GM23338 (cell line): ENCODE measurements at regions not wholly inside any gene's neighbourhood (a gene's known extent, or its start where the extent isn't known, plus 50 kb on each side); places are given as distances from the start of the nearest gene placed in this dataset.

Experiments
- ATAC-seq: fragments of 200-7000 bp; cut with Tn5 transposase; 3 replicates; pipeline ENCODE4 v1.9.1; 2020
- DNase-seq: peaks from one replicate; pipeline ENCODE4 v3.0.0-alpha.2; 2015; ENCODE audit warnings: low spot score
- H2AFZ ChIP-seq: fragments of 200-600 bp; sonication (generic); 2 replicates; pipeline ENCODE4 v1.8.0; 2016; ENCODE audit warnings: antibody characterized with exemption, mild to moderate bottlenecking, moderate library complexity
- H3F3A ChIP-seq: fragments of 200-600 bp; sonication (generic); replicated peaks from 2 replicates; pipeline ENCODE4 v1.8.0; 2017; ENCODE audit warnings: antibody characterized with exemption, mixed run types, low read depth
- H3K27ac ChIP-seq: fragments of 200-600 bp; sonication (generic); 2 replicates; pipeline ENCODE4 v1.6.1; 2016; ENCODE audit warnings: low read depth
- H3K27me3 ChIP-seq: fragments of 200-600 bp; sonication (generic); 2 replicates; pipeline ENCODE4 v1.8.0; 2016; ENCODE audit warnings: mild to moderate bottlenecking, mixed run types, moderate library complexity; ENCODE audit not compliant: insufficient read depth
- H3K36me3 ChIP-seq: fragments of 200-600 bp; sonication (generic); 2 replicates; pipeline ENCODE4 v1.8.0; 2016; ENCODE audit warnings: mild to moderate bottlenecking; ENCODE audit not compliant: insufficient read depth
- H3K4me1 ChIP-seq: fragments of 200-600 bp; sonication (generic); 2 replicates; pipeline ENCODE4 v1.8.0; 2016; ENCODE audit warnings: mild to moderate bottlenecking, moderate library complexity; ENCODE audit not compliant: insufficient read depth
- H3K4me2 ChIP-seq: fragments of 200-600 bp; sonication (generic); 2 replicates; pipeline ENCODE4 v1.7.1; 2017; ENCODE audit warnings: mixed run types
- H3K4me3 ChIP-seq: fragments of 200-600 bp; sonication (generic); 2 replicates; pipeline ENCODE4 v1.6.1; 2016; ENCODE audit warnings: mixed run types
- H3K79me2 ChIP-seq: fragments of 200-600 bp; sonication (generic); replicated peaks from 2 replicates; pipeline ENCODE4 v1.8.0; 2017; ENCODE audit warnings: mild to moderate bottlenecking; ENCODE audit not compliant: insufficient read depth
- H3K9me2 ChIP-seq: fragments of 200-600 bp; sonication (generic); 2 replicates; pipeline ENCODE4 v1.8.0; 2017; ENCODE audit not compliant: insufficient read depth
- H4K20me1 ChIP-seq: fragments of 200-600 bp; sonication (generic); replicated peaks from 2 replicates; pipeline ENCODE4 v1.8.0; 2017; ENCODE audit warnings: mild to moderate bottlenecking; ENCODE audit not compliant: insufficient read depth
- H3K27ac Mint-ChIP-seq: 2 replicates; pipeline ENCODE4 v1.8.0; 2020; ENCODE audit warnings: inconsistent platforms, mild to moderate bottlenecking, moderate library complexity, mixed read lengths
- H3K27me3 Mint-ChIP-seq: 3 replicates; pipeline ENCODE4 v1.8.0; 2022; ENCODE audit warnings: low read depth, mild to moderate bottlenecking, moderate library complexity, mixed read lengths, inconsistent platforms; ENCODE audit not compliant: insufficient read depth, poor library complexity
- H3K36me3 Mint-ChIP-seq: 3 replicates; pipeline ENCODE4 v1.8.0; 2021; ENCODE audit warnings: low read depth, mild to moderate bottlenecking, inconsistent platforms, moderate library complexity, mixed read lengths
- H3K4me1 Mint-ChIP-seq: 3 replicates; pipeline ENCODE4 v1.8.0; 2020; ENCODE audit warnings: mild to moderate bottlenecking, inconsistent platforms, mixed read lengths
- H3K4me3 Mint-ChIP-seq: 3 replicates; pipeline ENCODE4 v1.8.0; 2021; ENCODE audit warnings: moderate library complexity, mild to moderate bottlenecking, inconsistent platforms, mixed read lengths
- H3K9me3 Mint-ChIP-seq: 3 replicates; pipeline ENCODE4 v1.8.0; 2020; ENCODE audit warnings: moderate library complexity, mild to moderate bottlenecking, inconsistent platforms, mixed read lengths
- CREB1 ChIP-seq: fragments of 250-450 bp; sonication (Bioruptor Pico); IDR thresholded peaks from 2 replicates; pipeline ENCODE4 v1.5.0; 2020; ENCODE audit warnings: low read depth, mild to moderate bottlenecking, moderate library complexity
- EZH2 ChIP-seq: fragments of 200-600 bp; sonication (generic); IDR thresholded peaks from one replicate; pipeline ENCODE4 v1.8.0; 2017; ENCODE audit warnings: antibody characterized with exemption, mild to moderate bottlenecking, low read depth; ENCODE audit not compliant: unreplicated experiment
- EZH2phosphoT487 ChIP-seq: fragments of 200-600 bp; sonication (generic); IDR thresholded peaks from one replicate; pipeline ENCODE4 v1.8.1; 2018; ENCODE audit warnings: antibody characterized with exemption; ENCODE audit not compliant: unreplicated experiment
- JUNB ChIP-seq: IDR thresholded peaks from one replicate; pipeline ENCODE4 v1.6.1; 2016; ENCODE audit warnings: antibody characterized with exemption; ENCODE audit not compliant: unreplicated experiment
- POLR2AphosphoS5 ChIP-seq: IDR thresholded peaks from 2 replicates; pipeline ENCODE4 v1.6.1; 2016; ENCODE audit warnings: antibody characterized with exemption, low read depth
- STAT1 ChIP-seq: IDR thresholded peaks from one replicate; pipeline ENCODE4 v1.6.1; 2016; ENCODE audit warnings: antibody characterized with exemption; ENCODE audit not compliant: unreplicated experiment
- ZNF114 ChIP-seq: fragments of 250-450 bp; sonication (Bioruptor Pico); IDR thresholded peaks from 2 replicates; pipeline ENCODE4 v1.5.0; 2020; ENCODE audit warnings: mild to moderate bottlenecking, moderate library complexity
- ZNF331 ChIP-seq: fragments of 250-450 bp; sonication (Bioruptor Pico); IDR thresholded peaks from 2 replicates; pipeline ENCODE4 v1.5.0; 2020; ENCODE audit warnings: low read depth, mild to moderate bottlenecking, moderate library complexity
- TF ChIP-seq, protein P1 (sequence below), 2 experiments: fragments of 200-600 bp in 1 of 2; sonication (generic) in 1 of 2; conservative IDR thresholded peaks; 2 replicates each; pipeline versions ENCODE4 v1.5.1 to v1.6.1; 2016 to 2017; ENCODE audit warnings: antibody characterized with exemption in 2 of 2, low read depth in 2 of 2, mild to moderate bottlenecking in 2 of 2, moderate library complexity in 1 of 2
- TF ChIP-seq, protein P2 (sequence below): IDR thresholded peaks from one replicate; pipeline ENCODE4 v1.6.1; 2018; ENCODE audit warnings: antibody characterized with exemption; ENCODE audit not compliant: unreplicated experiment

DNA sequence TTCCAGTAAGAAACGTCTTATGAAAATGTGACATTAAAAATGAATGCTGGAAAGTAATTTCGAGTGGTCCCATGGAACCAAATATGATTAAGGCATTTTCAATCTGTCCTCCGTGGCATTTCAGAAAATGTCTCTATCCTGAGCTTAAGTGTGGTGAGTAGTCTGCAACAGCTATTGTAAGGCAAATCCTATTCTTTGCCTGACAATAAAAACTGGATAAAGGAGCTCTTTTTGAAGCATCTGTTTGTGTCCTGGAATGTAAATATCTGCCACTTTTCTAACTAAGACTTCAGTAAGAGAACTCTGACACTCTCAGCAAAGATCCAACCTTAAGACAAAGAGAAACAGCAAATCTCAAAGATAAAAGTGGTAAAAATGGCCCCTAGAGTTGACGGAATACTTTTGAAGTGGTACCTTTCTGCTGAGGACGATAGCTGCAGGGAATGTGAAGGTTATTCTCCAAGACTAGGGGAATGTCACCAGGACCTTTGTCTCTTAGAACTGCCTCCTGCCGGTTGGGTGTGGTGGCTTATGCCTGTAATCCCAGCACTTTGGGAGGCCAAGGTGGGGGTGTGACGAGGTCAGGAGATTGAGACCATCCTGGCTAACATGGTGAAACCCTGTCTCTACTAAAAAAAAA lies 486.7 kb upstream of the ZP4 start (continued):
- TF ChIP-seq POLR2AphosphoS5 (no peak), ZNF331 (no peak), JUNB (no peak), EZH2phosphoT487 (no peak), CREB1 (0 out of 2 replicates have a peak, but pooled peaks have one; percentile 8)

DNA sequence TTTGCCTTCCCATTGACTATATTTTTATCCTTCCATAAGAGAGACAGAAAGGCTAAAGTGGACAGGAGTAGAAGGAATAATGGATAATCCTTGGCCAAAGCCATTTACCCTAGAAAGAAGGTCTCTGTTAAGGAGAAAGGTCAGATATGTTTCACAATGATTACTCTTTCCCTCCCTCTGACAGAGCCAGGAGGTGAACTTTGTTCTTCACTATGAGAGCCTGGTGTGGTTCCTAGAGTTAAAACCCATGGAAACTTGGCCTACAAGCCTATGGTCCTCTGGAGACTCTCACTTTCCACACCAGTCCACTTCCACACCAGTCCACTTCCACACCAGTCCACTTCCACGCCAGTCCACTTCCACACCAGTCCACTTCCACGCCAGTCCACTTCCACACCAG lies 479.9 kb upstream of the ZP4 start:
- Mint-ChIP-seq H3K27me3 (no peaks in the 10 kb centered on the region), H3K9me3 (no peaks in the 10 kb centered on the region; the same call in 1 of the 3 replicates)
- H3K9me2 ChIP-seq: no peaks in the 10 kb centered on the region

DNA sequence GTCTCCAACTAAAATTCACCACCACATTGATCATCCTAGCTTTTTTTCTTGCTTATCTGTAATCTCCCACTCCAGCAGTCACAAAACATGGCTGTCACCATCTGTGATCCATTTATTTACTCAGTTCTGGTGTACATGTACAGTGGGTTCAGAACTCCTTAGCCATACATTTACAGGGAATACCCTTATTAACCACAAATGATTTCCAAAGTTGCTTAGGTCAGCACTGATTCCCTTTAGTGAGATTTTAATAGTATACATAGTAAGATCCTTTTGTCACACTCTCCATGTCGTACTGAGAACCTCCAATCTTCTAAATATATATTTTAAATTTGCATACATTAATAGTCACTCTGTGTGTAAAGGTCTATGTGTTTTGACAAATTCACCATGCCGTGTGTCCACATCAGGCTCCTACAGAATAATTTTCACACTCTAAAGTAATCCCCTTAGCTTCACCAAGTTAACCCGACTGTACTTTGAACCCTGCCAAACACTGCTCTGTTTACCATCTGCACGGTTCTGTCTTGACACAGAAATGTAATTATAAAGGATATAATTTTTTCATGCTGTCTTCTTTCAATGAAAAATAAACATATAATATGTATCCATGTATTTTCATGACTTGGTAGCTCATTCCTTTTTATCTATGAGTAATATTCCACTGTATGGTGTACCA lies 473.6 kb upstream of the ZP4 start:
- no peak overlapping the region for H3K27ac ChIP-seq
- no peak overlapping the region for H3K4me2 ChIP-seq
- H3K9me3 Mint-ChIP-seq: no peaks in the 10 kb centered on the region; the same call in 2 of the 3 replicates
- no peaks in the 10 kb centered on the region for H3K79me2 ChIP-seq
- H3K36me3 Mint-ChIP-seq: no peaks in the 10 kb centered on the region
- no peak for ATAC-seq
- no peak overlapping the region for H3K4me3 Mint-ChIP-seq
- no peaks in the 10 kb centered on the region for H3K4me1 Mint-ChIP-seq
- no peaks in the 10 kb centered on the region for H3K27me3 Mint-ChIP-seq
- no peak for DNase-seq
- no peaks in the 10 kb centered on the region for H3K4me1 ChIP-seq
- no peak overlapping the region for H2AFZ ChIP-seq
- H3F3A ChIP-seq: no peaks in the 10 kb centered on the region
- H3K27ac Mint-ChIP-seq: no peak overlapping the region
- no peaks in the 10 kb centered on the region for H4K20me1 ChIP-seq
- no peaks in the 10 kb centered on the region for H3K27me3 ChIP-seq
- H3K9me2 ChIP-seq: peaks cover 3% of the 10 kb centered on the region; the same call in 1 of the 2 replicates
- no peak overlapping the region for H3K4me3 ChIP-seq
- no peaks in the 10 kb centered on the region; the same call in 1 of the 2 replicates for H3K36me3 ChIP-seq
- no peak for TF ChIP-seq EZH2phosphoT487
- TF ChIP-seq, protein P1, sequence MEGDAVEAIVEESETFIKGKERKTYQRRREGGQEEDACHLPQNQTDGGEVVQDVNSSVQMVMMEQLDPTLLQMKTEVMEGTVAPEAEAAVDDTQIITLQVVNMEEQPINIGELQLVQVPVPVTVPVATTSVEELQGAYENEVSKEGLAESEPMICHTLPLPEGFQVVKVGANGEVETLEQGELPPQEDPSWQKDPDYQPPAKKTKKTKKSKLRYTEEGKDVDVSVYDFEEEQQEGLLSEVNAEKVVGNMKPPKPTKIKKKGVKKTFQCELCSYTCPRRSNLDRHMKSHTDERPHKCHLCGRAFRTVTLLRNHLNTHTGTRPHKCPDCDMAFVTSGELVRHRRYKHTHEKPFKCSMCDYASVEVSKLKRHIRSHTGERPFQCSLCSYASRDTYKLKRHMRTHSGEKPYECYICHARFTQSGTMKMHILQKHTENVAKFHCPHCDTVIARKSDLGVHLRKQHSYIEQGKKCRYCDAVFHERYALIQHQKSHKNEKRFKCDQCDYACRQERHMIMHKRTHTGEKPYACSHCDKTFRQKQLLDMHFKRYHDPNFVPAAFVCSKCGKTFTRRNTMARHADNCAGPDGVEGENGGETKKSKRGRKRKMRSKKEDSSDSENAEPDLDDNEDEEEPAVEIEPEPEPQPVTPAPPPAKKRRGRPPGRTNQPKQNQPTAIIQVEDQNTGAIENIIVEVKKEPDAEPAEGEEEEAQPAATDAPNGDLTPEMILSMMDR (conservative IDR thresholded peaks at IDR 0.05; ENCODE audit: low read depth in 2 of 2): no peak
- no peak for TF ChIP-seq STAT1
- TF ChIP-seq, protein P2, sequence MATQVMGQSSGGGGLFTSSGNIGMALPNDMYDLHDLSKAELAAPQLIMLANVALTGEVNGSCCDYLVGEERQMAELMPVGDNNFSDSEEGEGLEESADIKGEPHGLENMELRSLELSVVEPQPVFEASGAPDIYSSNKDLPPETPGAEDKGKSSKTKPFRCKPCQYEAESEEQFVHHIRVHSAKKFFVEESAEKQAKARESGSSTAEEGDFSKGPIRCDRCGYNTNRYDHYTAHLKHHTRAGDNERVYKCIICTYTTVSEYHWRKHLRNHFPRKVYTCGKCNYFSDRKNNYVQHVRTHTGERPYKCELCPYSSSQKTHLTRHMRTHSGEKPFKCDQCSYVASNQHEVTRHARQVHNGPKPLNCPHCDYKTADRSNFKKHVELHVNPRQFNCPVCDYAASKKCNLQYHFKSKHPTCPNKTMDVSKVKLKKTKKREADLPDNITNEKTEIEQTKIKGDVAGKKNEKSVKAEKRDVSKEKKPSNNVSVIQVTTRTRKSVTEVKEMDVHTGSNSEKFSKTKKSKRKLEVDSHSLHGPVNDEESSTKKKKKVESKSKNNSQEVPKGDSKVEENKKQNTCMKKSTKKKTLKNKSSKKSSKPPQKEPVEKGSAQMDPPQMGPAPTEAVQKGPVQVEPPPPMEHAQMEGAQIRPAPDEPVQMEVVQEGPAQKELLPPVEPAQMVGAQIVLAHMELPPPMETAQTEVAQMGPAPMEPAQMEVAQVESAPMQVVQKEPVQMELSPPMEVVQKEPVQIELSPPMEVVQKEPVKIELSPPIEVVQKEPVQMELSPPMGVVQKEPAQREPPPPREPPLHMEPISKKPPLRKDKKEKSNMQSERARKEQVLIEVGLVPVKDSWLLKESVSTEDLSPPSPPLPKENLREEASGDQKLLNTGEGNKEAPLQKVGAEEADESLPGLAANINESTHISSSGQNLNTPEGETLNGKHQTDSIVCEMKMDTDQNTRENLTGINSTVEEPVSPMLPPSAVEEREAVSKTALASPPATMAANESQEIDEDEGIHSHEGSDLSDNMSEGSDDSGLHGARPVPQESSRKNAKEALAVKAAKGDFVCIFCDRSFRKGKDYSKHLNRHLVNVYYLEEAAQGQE: no peak
- no peak for TF ChIP-seq EZH2
- TF ChIP-seq POLR2AphosphoS5: no peak
- no peak for TF ChIP-seq ZNF331
- TF ChIP-seq ZNF114: no peak

More for the DNA sequence above, 479.9 kb upstream of the ZP4 start:
- Histone ChIP-seq H4K20me1 (no peaks in the 10 kb centered on the region), H3K4me2 (no peak overlapping the region), H3K27me3 (no peaks in the 10 kb centered on the region), H3F3A (no peaks in the 10 kb centered on the region), H3K4me1 (no peaks in the 10 kb centered on the region), H3K27ac (no peak overlapping the region), H2AFZ (no peak overlapping the region), H3K4me3 (no peak overlapping the region), H3K36me3 (no peaks in the 10 kb centered on the region; the same call in 1 of the 2 replicates), H3K79me2 (no peaks in the 10 kb centered on the region)
- H3K4me3 Mint-ChIP-seq: no peak overlapping the region
- TF ChIP-seq ZNF331: no peak
- TF ChIP-seq, protein P2: no peak
- no peak for TF ChIP-seq EZH2phosphoT487
- no peak for DNase-seq
- no peaks in the 10 kb centered on the region for H3K4me1 Mint-ChIP-seq
- H3K36me3 Mint-ChIP-seq: no peaks in the 10 kb centered on the region; the same call in 2 of the 3 replicates
- no peak for ATAC-seq
- no peak overlapping the region for H3K27ac Mint-ChIP-seq
